Esophagus muscularis mucosa (tissue), 4 donors: ENCODE measurements at regions not wholly inside any gene's neighbourhood (a gene's known extent, or its start where the extent isn't known, plus 50 kb on each side); places are given as distances from the start of the nearest gene placed in this dataset.

Source experiments
- DNase-seq: peaks from one replicate; pipeline ENCODE4 v3.0.0-alpha.2; 2017; ENCODE audit errors: extremely low spot score
- H3K27ac ChIP-seq, 4 donors: fragments of 200-600 bp; sonication (generic); replicated peaks in 1 of 4; 1 replicate in 3 of 4; 2 replicates in 1 of 4; pipeline ENCODE4 v1.5.1; 2016 to 2019; ENCODE audit warnings: mild to moderate bottlenecking in 1 of 4
- H3K27me3 ChIP-seq, 4 donors: fragments of 200-600 bp; sonication (generic); one replicate each; pipeline versions ENCODE4 v1.5.1 to v1.6.0; 2016 to 2019
- H3K36me3 ChIP-seq, 4 donors: fragments of 200-600 bp; sonication (generic); one replicate each; pipeline ENCODE4 v1.5.1; 2016 to 2019
- H3K4me1 ChIP-seq, 4 donors: fragments of 200-600 bp; sonication (generic); one replicate each; pipeline ENCODE4 v1.5.1; 2016 to 2019
- H3K4me3 ChIP-seq, 4 donors: fragments of 200-600 bp; sonication (generic); 1 replicate in 2 of 4; 2 replicates in 2 of 4; pipeline ENCODE4 v1.5.1; 2016 to 2019; ENCODE audit warnings: mild to moderate bottlenecking in 4 of 4, moderate library complexity in 1 of 4
- H3K9me3 ChIP-seq, 4 donors: fragments of 200-600 bp; sonication (generic); 1 replicate in 3 of 4; 2 replicates in 1 of 4; pipeline ENCODE4 v1.5.1; 2016 to 2019
- CTCF ChIP-seq, 3 experiments: fragments of 200-600 bp in 2 of 3; fragments of 450-650 bp in 1 of 3; sonication (generic) in 2 of 3; IDR thresholded peaks; one replicate each; pipeline ENCODE4 v1.5.1; 2017 to 2019; ENCODE audit warnings: antibody characterized with exemption in 3 of 3, mild to moderate bottlenecking in 2 of 3, moderate library complexity in 1 of 3
- EP300 ChIP-seq: sonication (generic); formaldehyde crosslinking; IDR thresholded peaks from one replicate; pipeline ENCODE4 v1.6.1; 2017; ENCODE audit warnings: antibody characterized with exemption
- POLR2A ChIP-seq: fragments of 450-650 bp; IDR thresholded peaks from one replicate; pipeline ENCODE4 v1.6.1; 2017; ENCODE audit warnings: antibody characterized with exemption, moderate library complexity, mild to moderate bottlenecking, low read depth
- POLR2AphosphoS5 ChIP-seq, 2 donors: sonication (generic); formaldehyde crosslinking; IDR thresholded peaks; one replicate each; pipeline ENCODE4 v1.6.1; 2017; ENCODE audit warnings: antibody characterized with exemption in 2 of 2
- WGBS: methylation state at CpG from one replicate; pipeline ENCODE4 v1.1.5; 2018; 5-methylcytosine and 5-hydroxymethylcytosine counted together
- intact Hi-C: fragments of 100-400 bp; cut with DNase I; formaldehyde crosslinking; loops from one replicate; pipeline ENCODE4 v1.15.1; 2023

- WGBS = 71% methylated on average over 3 of the region's 3 CpGs
- no peak for DNase-seq
- Histone ChIP-seq H3K27me3 (no peaks in the 10 kb centered on the region), H3K4me1 (peaks cover 0 to 3% (median 3%) of the 10 kb centered on the region in 4 donors), H3K36me3 (no peaks in the 10 kb centered on the region), H3K27ac (no peak overlapping the region), H3K4me3 (no peak overlapping the region), H3K9me3 (peaks cover 0 to 13% (median 4%) of the 10 kb centered on the region in 4 donors)
- TF ChIP-seq CTCF (IDR thresholded peaks at IDR 0.05) (no peak), POLR2AphosphoS5 (IDR thresholded peaks at IDR 0.05) (no peak), POLR2A (no peak), EP300 (no peak)
- intact Hi-C loops = no loop called here
These were observed 257.1 kb downstream of the LY86 start for GRCh38 chr6:6845603-6846002.

GRCh38 chr6:6847591-6847990 is 259.1 kb downstream of the LY86 start:
- Histone ChIP-seq H3K27ac (no peak overlapping the region), H3K4me1 (peaks cover 0 to 9% (median 8%) of the 10 kb centered on the region in 4 donors), H3K4me3 (no peak overlapping the region), H3K27me3 (no peaks in the 10 kb centered on the region), H3K36me3 (no peaks in the 10 kb centered on the region), H3K9me3 (peaks cover 0 to 13% (median 4%) of the 10 kb centered on the region in 4 donors)
- intact Hi-C loops = no loop called here
- TF ChIP-seq CTCF (IDR thresholded peaks at IDR 0.05) (no peak), EP300 (no peak), POLR2AphosphoS5 (IDR thresholded peaks at IDR 0.05) (no peak), POLR2A (no peak)
- 80% methylated on average over 2 of the region's 3 CpGs for WGBS
- DNase-seq = no peak

- Histone ChIP-seq H3K27ac (peak overlapping the region in 1 of 4 donors; percentile 34), H3K9me3 (no peaks in the 10 kb centered on the region), H3K27me3 (peaks cover 0 to 9% (median 0%) of the 10 kb centered on the region in 4 donors), H3K36me3 (no peaks in the 10 kb centered on the region), H3K4me3 (no peak overlapping the region), H3K4me1 (peaks cover 3 to 12% (median 11%) of the 10 kb centered on the region in 4 donors)
- intact Hi-C loops = loop anchor here (10.0 kb wide), 1 partner anchor 177 kb away; no protein-coding TSS in a partner anchor
- 63% methylated on average over 9 of the region's 9 CpGs for WGBS
- DNase-seq = no peak
- TF ChIP-seq POLR2A (no peak), CTCF (IDR thresholded peaks at IDR 0.05) (no peak), EP300 (no peak), POLR2AphosphoS5 (IDR thresholded peaks at IDR 0.05) (peak in 1 of 2 donors; percentile 43)
These were observed 256.5 kb upstream of the RREB1 start for GRCh38 chr6:6851059-6851948.

GRCh38 chr6:6851949-6852261 is 255.9 kb upstream of the RREB1 start:
- H3K27me3 ChIP-seq = peaks cover 0 to 15% (median 0%) of the 10 kb centered on the region in 4 donors
- no peak overlapping the region for H3K27ac ChIP-seq
- TF ChIP-seq CTCF (IDR thresholded peaks at IDR 0.05) (no peak), EP300 (no peak), POLR2AphosphoS5 (IDR thresholded peaks at IDR 0.05) (no peak), POLR2A (no peak)
- H3K36me3 ChIP-seq = no peaks in the 10 kb centered on the region
- intact Hi-C loops = loop anchor here (10.0 kb wide), 1 partner anchor 177 kb away; no protein-coding TSS in a partner anchor
- H3K4me1 ChIP-seq = peaks cover 10 to 18% (median 17%) of the 10 kb centered on the region in 4 donors
- WGBS = 86% methylated on average over 2 of the region's 2 CpGs
- no peak overlapping the region for H3K4me3 ChIP-seq
- H3K9me3 ChIP-seq = no peaks in the 10 kb centered on the region
- no peak for DNase-seq
